ENCODE measurements at regions not wholly inside any gene's neighbourhood (a gene's known extent, or its start where the extent isn't known, plus 50 kb on each side); places are given as distances from the start of the nearest gene placed in this dataset.

DNA sequence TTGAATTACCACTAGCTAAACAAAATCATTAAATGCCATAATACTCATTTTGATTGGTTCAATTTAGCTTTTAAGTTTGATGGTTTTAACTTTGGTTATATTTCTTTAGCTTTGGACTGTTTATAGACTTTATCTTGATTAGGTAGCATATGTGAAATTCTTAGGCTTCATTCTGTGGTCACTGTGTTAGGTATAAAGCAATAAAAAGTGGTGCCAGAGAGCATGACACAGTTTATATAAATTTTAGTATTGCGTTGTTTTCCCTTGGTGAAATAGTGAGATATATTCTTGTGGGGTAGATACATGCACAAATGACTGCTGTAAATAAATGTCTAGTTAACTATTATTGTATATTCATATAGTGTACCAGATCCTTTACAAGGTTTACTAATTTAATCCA is 474.2 kb upstream of the GRID2 start:
- DNase-seq (ENCODE audit: extremely low read depth, low read depth), result no peak
- H3K4me3 ChIP-seq (replicated peaks; ENCODE audit: low read depth, low read length), result no peak overlapping the region
- TF ChIP-seq, protein P1, sequence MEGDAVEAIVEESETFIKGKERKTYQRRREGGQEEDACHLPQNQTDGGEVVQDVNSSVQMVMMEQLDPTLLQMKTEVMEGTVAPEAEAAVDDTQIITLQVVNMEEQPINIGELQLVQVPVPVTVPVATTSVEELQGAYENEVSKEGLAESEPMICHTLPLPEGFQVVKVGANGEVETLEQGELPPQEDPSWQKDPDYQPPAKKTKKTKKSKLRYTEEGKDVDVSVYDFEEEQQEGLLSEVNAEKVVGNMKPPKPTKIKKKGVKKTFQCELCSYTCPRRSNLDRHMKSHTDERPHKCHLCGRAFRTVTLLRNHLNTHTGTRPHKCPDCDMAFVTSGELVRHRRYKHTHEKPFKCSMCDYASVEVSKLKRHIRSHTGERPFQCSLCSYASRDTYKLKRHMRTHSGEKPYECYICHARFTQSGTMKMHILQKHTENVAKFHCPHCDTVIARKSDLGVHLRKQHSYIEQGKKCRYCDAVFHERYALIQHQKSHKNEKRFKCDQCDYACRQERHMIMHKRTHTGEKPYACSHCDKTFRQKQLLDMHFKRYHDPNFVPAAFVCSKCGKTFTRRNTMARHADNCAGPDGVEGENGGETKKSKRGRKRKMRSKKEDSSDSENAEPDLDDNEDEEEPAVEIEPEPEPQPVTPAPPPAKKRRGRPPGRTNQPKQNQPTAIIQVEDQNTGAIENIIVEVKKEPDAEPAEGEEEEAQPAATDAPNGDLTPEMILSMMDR (IDR thresholded peaks at IDR 0.05; ENCODE audit: low read depth, low read length, missing control alignments), result no peak

DNA sequence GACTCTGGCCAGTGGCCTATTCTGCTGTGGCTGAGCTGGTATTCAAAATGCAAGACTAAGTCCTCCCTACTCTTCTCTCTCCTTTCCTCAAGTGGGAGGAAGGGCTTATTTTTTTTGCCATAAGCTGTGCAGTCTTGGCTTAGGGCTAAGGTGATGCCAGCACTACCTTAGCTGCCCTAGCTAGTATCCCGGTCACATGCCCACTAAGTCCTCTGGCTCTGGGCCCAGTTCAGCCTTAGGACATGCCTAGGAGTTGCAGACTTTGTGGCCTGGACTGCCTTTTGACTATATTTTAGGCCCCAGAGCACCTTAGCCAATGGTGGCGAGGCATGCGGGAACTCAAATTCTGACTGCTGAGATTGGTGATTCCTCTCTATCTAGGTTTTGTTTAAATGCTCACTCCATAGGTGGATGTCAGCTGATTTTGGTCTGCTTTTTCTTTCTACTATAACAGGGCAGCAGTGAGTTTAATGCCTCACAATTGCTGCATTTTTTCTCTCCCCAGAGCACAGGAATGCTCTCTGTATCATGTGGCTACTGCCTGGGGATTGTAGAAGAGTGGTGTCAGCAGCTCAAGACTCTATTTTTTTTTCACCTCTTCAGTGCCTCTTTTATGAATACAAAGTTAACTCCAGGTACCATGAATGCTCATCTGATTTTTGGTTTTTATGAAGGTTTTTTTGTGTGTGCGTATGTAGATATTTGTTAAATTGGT is 472.9 kb upstream of the GRID2 start:
- no peak for DNase-seq (ENCODE audit: extremely low read depth, low read depth)
- TF ChIP-seq, protein P1 (IDR thresholded peaks at IDR 0.05; ENCODE audit: low read depth, low read length, missing control alignments), result no peak
- H3K4me3 ChIP-seq (replicated peaks; ENCODE audit: low read depth, low read length), result no peak overlapping the region

DNA sequence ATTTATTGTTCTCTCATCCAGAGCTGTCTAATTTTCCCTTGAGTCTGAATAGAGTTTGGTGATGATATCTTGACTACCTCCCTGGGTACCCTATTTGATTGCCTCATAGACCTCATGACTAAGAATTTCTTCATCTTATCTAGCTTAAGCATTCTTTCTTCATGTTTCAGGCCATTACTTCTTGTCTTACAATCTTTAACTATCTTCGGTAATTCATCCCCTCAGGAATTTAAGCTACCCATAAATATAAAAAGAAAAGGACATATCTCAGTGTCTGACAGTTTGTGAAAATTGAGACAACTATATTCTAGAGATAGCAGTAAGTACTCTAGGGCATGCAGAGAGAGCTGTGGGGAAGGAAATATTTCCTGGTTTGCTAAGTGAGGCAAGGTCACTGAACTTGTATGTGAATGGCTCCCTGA is 466.1 kb upstream of the GRID2 start:
- TF ChIP-seq, protein P1 (IDR thresholded peaks at IDR 0.05; ENCODE audit: low read depth, low read length, missing control alignments), result no peak

DNA sequence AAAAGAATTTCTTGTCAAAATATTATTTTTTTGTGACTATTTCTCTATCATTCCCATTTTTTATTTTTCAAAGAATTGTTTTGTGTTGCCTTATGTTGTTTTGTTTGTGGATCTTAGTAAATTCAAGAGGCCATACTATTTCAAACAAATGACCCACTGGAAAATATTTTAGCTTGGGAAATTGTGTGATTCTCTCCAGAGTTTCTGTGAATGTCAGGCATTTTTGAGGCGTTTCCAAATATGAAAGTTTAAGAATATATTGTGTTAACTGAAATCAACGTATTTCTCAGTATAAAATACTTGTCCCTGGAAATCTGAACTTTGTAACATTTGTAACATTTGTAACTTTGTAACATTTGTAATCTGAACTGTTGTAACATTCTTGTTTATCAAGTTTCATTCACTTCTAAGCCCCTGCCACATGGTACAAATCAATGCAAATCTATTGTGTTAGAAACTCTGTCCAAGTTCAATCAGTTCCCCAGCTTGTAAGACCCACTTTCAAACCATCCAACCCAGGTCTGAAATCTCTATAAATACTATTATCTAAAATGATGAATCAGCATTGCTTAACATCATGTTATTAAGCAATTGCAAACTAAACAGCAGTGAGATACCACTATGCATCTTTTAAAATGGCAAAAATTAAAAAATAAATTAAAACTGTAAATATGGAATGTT is 465.4 kb upstream of the GRID2 start:
- TF ChIP-seq, protein P1 (IDR thresholded peaks at IDR 0.05; ENCODE audit: low read depth, low read length, missing control alignments), result no peak
- no peak overlapping the region for H3K4me3 ChIP-seq (replicated peaks; ENCODE audit: low read depth, low read length)
- DNase-seq (ENCODE audit: extremely low read depth, low read depth), result no peak

More for the DNA sequence above, 466.1 kb upstream of the GRID2 start:
- DNase-seq (ENCODE audit: extremely low read depth, low read depth), result no peak
- H3K4me3 ChIP-seq (replicated peaks; ENCODE audit: low read depth, low read length), result no peak overlapping the region

DNA sequence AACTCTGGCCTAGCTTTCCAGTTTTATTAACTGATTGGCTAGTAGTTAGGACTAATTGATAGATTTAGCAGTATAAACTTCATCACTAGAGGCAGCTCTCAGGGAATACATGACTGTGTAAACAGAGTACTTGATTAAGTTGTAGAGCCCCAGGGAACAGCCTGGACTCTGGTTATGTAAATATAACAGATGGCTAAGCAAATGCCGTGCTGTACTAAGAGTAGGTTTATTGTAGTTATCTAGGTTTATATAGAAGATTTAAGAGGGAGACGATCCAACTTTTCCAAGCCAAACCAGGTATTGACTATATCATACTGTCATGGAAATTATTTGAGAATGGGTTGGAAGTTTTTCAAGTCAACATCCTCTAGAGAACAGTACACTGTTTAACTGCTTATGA is 463.4 kb upstream of the GRID2 start:
- no peak for DNase-seq (ENCODE audit: extremely low read depth, low read depth)
- TF ChIP-seq, protein P1 (IDR thresholded peaks at IDR 0.05; ENCODE audit: low read depth, low read length, missing control alignments), result no peak
- no peak overlapping the region for H3K4me3 ChIP-seq (replicated peaks; ENCODE audit: low read depth, low read length)

DNA sequence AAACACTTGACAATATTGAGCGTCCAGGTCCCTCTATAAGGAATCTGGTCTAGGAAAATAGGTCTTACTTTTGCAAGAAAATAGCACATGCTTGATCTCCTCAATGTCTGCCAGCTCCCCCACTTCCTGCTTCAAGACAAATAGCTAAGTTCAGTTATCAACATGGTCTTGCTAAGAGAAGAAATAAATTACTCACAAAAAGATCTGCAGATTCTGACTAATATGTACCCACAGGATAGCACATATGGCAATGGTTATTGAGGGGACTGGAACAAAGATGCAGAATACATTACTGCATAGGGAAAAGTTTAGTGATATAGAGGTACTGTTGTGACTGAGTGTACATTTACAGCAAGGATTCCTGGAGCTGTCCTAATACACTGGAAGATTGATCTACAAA is 457.5 kb upstream of the GRID2 start:
- no peak overlapping the region for H3K4me3 ChIP-seq (replicated peaks; ENCODE audit: low read depth, low read length)
- TF ChIP-seq, protein P1 (IDR thresholded peaks at IDR 0.05; ENCODE audit: low read depth, low read length, missing control alignments), result no peak
- no peak for DNase-seq (ENCODE audit: extremely low read depth, low read depth)
